ENCODE measurements at regions not wholly inside any gene's neighbourhood (a gene's known extent, or its start where the extent isn't known, plus 50 kb on each side); places are given as distances from the start of the nearest gene placed in this dataset.

DNA sequence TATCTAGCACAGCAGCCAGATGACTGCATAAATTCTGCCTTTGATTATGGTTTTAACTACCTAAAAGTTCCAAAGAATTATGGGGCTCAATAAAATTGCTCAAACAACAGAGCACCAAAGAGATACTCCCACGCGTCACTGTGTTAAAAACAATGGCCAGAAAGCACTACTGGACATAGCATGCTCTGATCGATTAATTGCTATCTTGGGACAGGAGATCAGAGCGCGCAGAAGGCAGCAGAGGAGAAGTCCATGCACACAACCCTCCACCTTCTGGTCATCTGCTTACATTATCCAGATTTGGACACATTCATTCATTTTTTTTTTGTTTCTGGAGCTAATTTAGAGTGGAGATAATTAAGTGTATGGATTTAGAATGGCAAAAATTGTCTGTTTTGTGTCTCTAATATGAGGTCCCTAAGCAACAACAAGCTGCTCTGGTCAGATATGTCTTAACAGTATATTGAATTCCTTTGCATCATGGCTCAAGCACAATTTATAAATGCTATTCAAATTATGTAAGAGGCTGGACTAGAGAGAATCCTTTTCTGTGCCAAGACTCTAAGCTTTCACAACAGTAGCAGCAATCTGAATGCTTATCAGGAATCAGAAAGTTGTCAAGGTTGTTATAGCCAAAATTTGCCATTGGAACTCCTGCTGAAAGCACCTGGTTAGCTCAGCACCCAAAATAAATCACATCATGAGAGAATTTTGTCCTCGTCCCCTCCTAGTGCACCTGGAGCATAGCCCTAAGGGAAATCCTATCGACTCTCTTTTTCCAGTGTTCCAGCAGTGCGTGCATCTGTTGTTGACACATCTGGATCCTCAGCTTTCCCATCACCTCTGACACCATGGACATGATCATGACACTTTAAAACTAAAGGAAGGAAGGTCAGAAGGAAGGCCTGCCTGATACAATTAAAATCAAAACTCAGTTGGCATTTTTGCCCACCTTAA is 98.6 kb upstream of the HMHB1 start:
- Mint-ChIP-seq H3K27ac (no peak overlapping the region), H3K4me3 (no peak overlapping the region), H3K9me3 (no peaks in the 10 kb centered on the region), H3K4me1 (no peaks in the 10 kb centered on the region), H3K36me3 (no peaks in the 10 kb centered on the region)
- no peak for ATAC-seq
- no peak for DNase-seq (ENCODE audit: low spot score in 2 of 2)

DNA sequence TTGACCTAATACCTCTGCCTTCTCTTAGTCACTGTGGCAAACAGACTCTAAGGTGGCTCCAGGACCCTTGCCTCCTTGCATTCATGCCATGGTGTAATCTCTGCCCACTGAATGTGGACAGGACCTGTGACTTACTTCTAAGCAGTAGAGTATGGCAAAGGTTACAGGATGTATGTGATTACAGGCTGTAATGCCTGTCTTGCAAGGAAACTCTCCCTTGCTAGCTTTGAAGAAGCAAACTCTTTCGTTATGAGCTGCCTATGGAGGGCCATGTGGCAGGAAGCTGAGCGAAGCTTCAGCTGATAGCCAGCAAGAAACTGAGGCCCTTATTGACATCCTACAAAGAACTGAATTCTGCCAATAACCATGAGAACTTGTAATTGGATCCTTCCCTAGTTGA is 103.3 kb upstream of the HMHB1 start:
- no peak overlapping the region for H3K4me3 Mint-ChIP-seq
- no peaks in the 10 kb centered on the region for H3K4me1 Mint-ChIP-seq
- no peak overlapping the region for H3K27ac Mint-ChIP-seq
- no peaks in the 10 kb centered on the region for H3K9me3 Mint-ChIP-seq
- H3K36me3 Mint-ChIP-seq = no peaks in the 10 kb centered on the region
- no peak for DNase-seq (ENCODE audit: low spot score in 2 of 2)
- ATAC-seq = peak; percentile 61

- H3K36me3 Mint-ChIP-seq = no peaks in the 10 kb centered on the region
- H3K4me1 Mint-ChIP-seq = no peaks in the 10 kb centered on the region
- no peak overlapping the region for H3K4me3 Mint-ChIP-seq
- H3K9me3 Mint-ChIP-seq = no peaks in the 10 kb centered on the region
- ATAC-seq (no peak), DNase-seq (ENCODE audit: low spot score in 2 of 2) (no peak)
- H3K27ac Mint-ChIP-seq = no peak overlapping the region
Measured at GRCh38 chr5:143707806-143708205, 104.2 kb upstream of the HMHB1 start.

- DNase-seq (ENCODE audit: low spot score in 2 of 2) (no peak), ATAC-seq (no peak)
- Mint-ChIP-seq H3K4me3 (no peak overlapping the region), H3K9me3 (no peaks in the 10 kb centered on the region), H3K4me1 (no peaks in the 10 kb centered on the region), H3K36me3 (no peaks in the 10 kb centered on the region), H3K27ac (no peak overlapping the region)
Measured at GRCh38 chr5:143705381-143705780, 106.6 kb upstream of the HMHB1 start.

GRCh38 chr5:143703659-143704058 is 108.3 kb upstream of the HMHB1 start:
- Mint-ChIP-seq H3K4me1 (peaks cover 8% of the 10 kb centered on the region), H3K27ac (no peak overlapping the region), H3K4me3 (no peak overlapping the region), H3K36me3 (no peaks in the 10 kb centered on the region), H3K9me3 (no peaks in the 10 kb centered on the region)
- DNase-seq (ENCODE audit: low spot score in 2 of 2) = no peak
- ATAC-seq = no peak

DNA sequence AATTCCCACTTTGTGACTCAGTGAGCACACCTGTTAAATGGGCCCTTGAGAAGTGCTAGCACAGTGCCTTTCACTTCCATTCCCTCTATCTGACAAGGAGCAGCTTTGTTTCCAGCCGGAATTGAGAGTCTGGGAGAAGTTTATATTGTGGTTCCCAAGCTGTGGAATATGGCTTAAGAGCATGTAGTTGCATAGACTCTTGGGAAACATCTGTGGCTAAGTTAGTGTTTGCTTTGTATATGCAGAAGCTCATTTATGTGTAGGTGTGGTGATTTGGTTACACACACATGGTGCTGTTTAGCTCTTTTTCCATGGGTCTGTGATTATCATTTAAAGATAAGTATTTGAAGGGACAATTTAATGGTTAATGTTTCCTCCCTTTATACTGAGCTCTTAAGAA is 110.5 kb upstream of the HMHB1 start:
- Mint-ChIP-seq H3K4me3 (no peak overlapping the region), H3K36me3 (no peaks in the 10 kb centered on the region), H3K9me3 (no peaks in the 10 kb centered on the region), H3K27ac (no peak overlapping the region), H3K4me1 (peaks cover 19% of the 10 kb centered on the region)
- no peak for ATAC-seq
- no peak for DNase-seq (ENCODE audit: low spot score in 2 of 2)

GRCh38 chr5:143700994-143701393 is 111.0 kb upstream of the HMHB1 start:
- ATAC-seq (no peak), DNase-seq (ENCODE audit: low spot score in 2 of 2) (no peak)
- no peak overlapping the region for H3K27ac Mint-ChIP-seq
- no peaks in the 10 kb centered on the region for H3K9me3 Mint-ChIP-seq
- peaks cover 24% of the 10 kb centered on the region for H3K4me1 Mint-ChIP-seq
- H3K4me3 Mint-ChIP-seq = no peak overlapping the region
- no peaks in the 10 kb centered on the region for H3K36me3 Mint-ChIP-seq

DNA sequence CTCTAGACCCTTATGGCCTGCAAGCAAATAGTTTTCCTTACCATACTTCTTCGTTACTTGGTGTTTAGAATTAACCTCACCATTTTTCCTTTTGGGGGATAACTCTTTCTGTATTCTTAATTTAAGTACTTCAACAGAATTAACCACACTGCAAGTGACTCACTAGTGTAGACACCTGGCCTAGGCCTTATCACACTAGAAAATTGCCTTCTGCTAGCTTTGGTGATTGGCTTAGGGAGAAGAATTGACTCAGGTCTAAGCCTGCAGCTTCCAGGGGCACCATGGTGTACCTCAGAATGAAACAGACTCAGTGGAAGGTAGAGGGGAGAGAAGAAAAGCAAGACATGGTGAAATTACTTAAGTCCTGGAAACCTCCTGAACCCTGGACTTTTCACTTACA is 112.8 kb upstream of the HMHB1 start:
- ATAC-seq (peak; percentile 93), DNase-seq (ENCODE audit: low spot score in 2 of 2) (no peak)
- Mint-ChIP-seq H3K27ac (no peak overlapping the region), H3K4me1 (peaks cover 43% of the 10 kb centered on the region), H3K4me3 (no peak overlapping the region), H3K9me3 (no peaks in the 10 kb centered on the region), H3K36me3 (no peaks in the 10 kb centered on the region)

- H3K27ac Mint-ChIP-seq = peak overlapping the region; percentile 17
- no peaks in the 10 kb centered on the region for H3K9me3 Mint-ChIP-seq
- peaks cover 44% of the 10 kb centered on the region for H3K4me1 Mint-ChIP-seq
- H3K4me3 Mint-ChIP-seq = no peak overlapping the region
- no peaks in the 10 kb centered on the region for H3K36me3 Mint-ChIP-seq
- ATAC-seq (peak; percentile 31), DNase-seq (ENCODE audit: low spot score in 2 of 2) (no peak)
Measured at GRCh38 chr5:143698574-143698973, 113.4 kb upstream of the HMHB1 start.

DNA sequence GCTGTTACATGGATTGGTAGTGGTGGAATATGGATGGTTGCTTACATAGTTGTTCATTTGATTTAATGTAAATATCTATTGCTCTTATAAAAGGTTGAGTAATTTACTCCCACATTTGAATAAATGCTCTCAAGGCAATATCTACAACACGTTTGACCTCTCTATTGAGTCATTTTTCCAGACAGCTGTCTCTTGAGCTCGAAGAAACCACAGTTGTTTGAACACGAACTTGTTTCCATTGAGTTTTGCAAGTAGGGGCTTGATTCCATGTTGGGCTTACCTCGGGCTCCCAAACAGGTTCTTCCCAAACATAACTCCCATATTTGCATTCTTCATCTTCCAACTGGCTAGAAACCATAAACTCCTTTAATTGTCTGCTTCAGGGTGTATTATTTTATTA is 115.0 kb upstream of the HMHB1 start:
- no peak for DNase-seq (ENCODE audit: low spot score in 2 of 2)
- Mint-ChIP-seq H3K36me3 (no peaks in the 10 kb centered on the region), H3K4me1 (peaks cover 56% of the 10 kb centered on the region), H3K4me3 (no peak overlapping the region), H3K27ac (no peak overlapping the region), H3K9me3 (no peaks in the 10 kb centered on the region)
- no peak for ATAC-seq

DNA sequence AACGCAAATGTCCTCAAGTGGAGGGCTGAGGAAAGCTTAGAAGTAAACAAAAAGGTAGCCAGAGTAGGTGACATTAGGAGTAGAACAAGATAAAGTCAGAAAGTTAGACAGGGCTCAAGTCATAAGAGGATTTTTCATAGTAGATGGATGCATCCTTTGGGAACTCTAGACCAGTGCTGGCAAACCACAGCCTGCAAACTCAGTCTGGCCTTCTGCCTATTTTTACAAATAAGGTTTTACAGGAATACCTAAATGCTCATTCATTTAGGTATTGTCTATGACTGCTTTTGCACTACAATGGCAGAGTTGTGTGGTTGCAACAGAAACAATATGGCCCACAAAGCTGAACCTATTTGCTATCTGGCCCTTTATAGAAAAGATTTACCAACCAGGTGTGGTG is 116.0 kb upstream of the HMHB1 start:
- no peaks in the 10 kb centered on the region for H3K36me3 Mint-ChIP-seq
- DNase-seq (ENCODE audit: low spot score in 2 of 2) (no peak), ATAC-seq (no peak)
- H3K27ac Mint-ChIP-seq = no peak overlapping the region
- no peak overlapping the region for H3K4me3 Mint-ChIP-seq
- no peaks in the 10 kb centered on the region for H3K9me3 Mint-ChIP-seq
- H3K4me1 Mint-ChIP-seq = peaks cover 57% of the 10 kb centered on the region

DNA sequence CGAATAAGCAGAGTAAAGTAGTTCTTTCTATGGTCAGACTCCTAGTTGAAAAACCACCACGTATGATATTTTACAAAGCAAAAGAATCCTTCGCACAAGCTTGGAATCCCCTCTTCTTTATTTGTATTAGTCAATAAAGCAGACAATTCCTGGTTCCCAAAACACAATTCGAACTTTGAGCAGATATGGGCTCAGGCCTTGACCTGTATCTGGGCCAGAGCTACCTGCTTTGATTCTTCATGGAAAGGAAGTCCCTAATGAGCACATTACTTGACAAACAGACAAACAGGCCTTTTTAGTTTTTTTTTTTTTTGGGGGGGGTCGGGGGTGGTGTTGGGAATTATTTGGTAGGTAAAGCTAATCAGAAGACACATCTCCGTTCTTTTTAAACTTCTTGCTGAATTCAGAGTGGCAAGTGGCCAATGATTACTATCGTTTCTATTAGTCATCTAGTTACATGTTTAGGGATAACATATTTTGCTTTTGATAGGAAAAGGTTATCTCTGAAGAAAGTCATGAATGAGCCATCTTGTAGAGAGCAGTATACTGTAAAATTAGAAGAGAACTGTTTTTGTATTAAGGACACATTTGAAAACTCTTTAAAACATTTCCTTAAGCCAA is 116.6 kb upstream of the HMHB1 start:
- DNase-seq (ENCODE audit: low spot score in 2 of 2) (no peak), ATAC-seq (no peak)
- H3K27ac Mint-ChIP-seq = no peak overlapping the region
- H3K4me1 Mint-ChIP-seq = peaks cover 57% of the 10 kb centered on the region
- no peak overlapping the region for H3K4me3 Mint-ChIP-seq
- peaks cover 4% of the 10 kb centered on the region for H3K9me3 Mint-ChIP-seq
- no peaks in the 10 kb centered on the region for H3K36me3 Mint-ChIP-seq

DNA sequence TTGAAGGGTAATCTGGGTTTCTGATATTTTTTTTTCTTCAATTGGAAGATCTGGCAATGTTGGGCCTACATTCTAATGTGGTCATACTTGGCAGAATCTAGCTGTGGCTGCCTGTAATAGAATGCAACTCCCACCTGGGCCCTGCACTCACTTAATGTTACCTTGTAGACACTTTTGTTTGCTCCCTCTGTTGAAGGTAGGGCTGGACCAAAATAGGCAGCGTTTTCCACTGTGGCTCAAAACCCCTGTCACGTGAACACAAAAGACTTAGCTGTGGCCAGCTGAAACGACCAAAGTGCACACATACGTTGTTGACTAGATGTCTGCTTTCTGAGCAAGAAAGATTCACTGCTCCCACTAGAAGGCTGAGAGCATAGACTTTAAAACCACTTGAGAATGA is 117.6 kb upstream of the HMHB1 start:
- peaks cover 55% of the 10 kb centered on the region for H3K4me1 Mint-ChIP-seq
- H3K4me3 Mint-ChIP-seq = peak overlapping the region; percentile 18
- peak overlapping the region; percentile 78 for H3K27ac Mint-ChIP-seq
- no peaks in the 10 kb centered on the region for H3K36me3 Mint-ChIP-seq
- DNase-seq (ENCODE audit: low spot score in 2 of 2) (no peak), ATAC-seq (no peak)
- peaks cover 11% of the 10 kb centered on the region for H3K9me3 Mint-ChIP-seq

DNA sequence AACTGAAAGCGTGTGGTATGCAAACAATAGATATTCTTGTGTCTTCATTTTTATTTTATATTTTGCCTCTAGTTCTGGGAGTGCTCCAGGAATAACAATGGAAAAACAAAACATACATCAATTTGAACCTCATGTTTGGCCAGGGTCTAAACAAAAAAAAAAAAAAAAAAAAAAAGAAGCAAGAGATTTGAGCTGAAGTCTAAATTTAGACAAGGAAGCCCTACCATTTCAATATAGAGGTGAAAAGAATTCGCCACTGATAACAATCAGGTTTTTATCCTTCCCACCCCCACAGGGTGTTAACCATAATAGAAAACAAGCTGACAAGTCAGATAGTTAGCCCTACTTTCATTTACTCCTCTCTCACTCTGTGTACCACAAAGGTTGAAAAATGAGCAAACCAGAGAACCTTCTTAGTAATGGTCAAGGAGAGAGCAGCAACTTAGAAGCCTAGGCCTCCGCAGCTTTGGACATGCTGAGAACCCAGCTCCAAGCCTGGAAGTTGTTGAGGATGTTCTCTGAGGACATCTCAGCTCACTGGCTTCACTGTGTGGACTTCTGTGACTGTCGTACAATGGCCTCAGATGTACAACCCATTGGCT is 118.2 kb upstream of the HMHB1 start:
- peak overlapping the region; percentile 78 for H3K27ac Mint-ChIP-seq
- ATAC-seq = peak; percentile 98

DNA sequence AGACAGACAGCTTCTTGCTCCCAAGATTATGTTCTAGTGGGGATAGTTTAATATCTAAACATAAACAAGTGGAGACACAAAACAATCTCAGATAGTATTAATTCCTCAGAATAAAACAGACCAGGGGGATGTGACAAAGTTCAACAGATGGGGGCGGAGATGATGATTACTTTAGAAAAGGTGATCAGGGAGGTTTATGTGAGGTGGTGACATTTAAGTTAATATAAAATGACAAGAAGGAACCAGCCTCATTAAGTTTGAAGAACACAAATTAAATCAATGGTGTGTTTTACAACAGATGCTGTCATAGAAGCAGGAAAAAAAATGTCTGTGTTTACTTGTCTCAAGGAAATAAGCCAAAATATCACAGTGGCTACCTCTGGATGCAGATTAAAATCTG is 119.6 kb upstream of the HMHB1 start:
- peaks cover 43% of the 10 kb centered on the region for H3K4me1 Mint-ChIP-seq
- no peaks in the 10 kb centered on the region for H3K36me3 Mint-ChIP-seq

More for the DNA sequence above, 118.2 kb upstream of the HMHB1 start:
- peaks cover 49% of the 10 kb centered on the region for H3K4me1 Mint-ChIP-seq
- peak overlapping the region; percentile 18 for H3K4me3 Mint-ChIP-seq
- peaks cover 14% of the 10 kb centered on the region for H3K9me3 Mint-ChIP-seq
- H3K36me3 Mint-ChIP-seq = no peaks in the 10 kb centered on the region
- DNase-seq (ENCODE audit: low spot score in 2 of 2) = peak; percentile 10 to 65

GRCh38 chr5:143691945-143692290 is 120.0 kb upstream of the HMHB1 start:
- DNase-seq (ENCODE audit: low spot score in 2 of 2) (no peak), ATAC-seq (no peak)
- Mint-ChIP-seq H3K4me1 (peaks cover 42% of the 10 kb centered on the region), H3K36me3 (no peaks in the 10 kb centered on the region), H3K4me3 (no peak overlapping the region), H3K27ac (no peak overlapping the region), H3K9me3 (peaks cover 14% of the 10 kb centered on the region)

More for the DNA sequence above, 119.6 kb upstream of the HMHB1 start:
- DNase-seq (ENCODE audit: low spot score in 2 of 2) = no peak
- Mint-ChIP-seq H3K27ac (no peak overlapping the region), H3K4me3 (no peak overlapping the region), H3K9me3 (peaks cover 14% of the 10 kb centered on the region)
- ATAC-seq = no peak
